ENCODE measurements at regions not wholly inside any gene's neighbourhood (a gene's known extent, or its start where the extent isn't known, plus 50 kb on each side); places are given as distances from the start of the nearest gene placed in this dataset.

GRCh38 chr4:11197631-11198341 lies 230.9 kb downstream of the HS3ST1 start:
- no peak for DNase-seq (ENCODE audit: low read depth)
- TF ChIP-seq CTCF (IDR thresholded peaks at IDR 0.05; ENCODE audit: control insufficient read depth, extremely low read depth, insufficient read depth): no peak
- H3K4me3 ChIP-seq (ENCODE audit: low read depth, low read length): no peak overlapping the region

- no peak for DNase-seq (ENCODE audit: low read depth)
- no peak for TF ChIP-seq CTCF (IDR thresholded peaks at IDR 0.05; ENCODE audit: control insufficient read depth, extremely low read depth, insufficient read depth)
- no peak overlapping the region for H3K4me3 ChIP-seq (ENCODE audit: low read depth, low read length)
Measured at GRCh38 chr4:11196927-11197522, 231.7 kb downstream of the HS3ST1 start.

- TF ChIP-seq CTCF (IDR thresholded peaks at IDR 0.05; ENCODE audit: control insufficient read depth, extremely low read depth, insufficient read depth): no peak
- DNase-seq (ENCODE audit: low read depth): no peak
- no peak overlapping the region for H3K4me3 ChIP-seq (ENCODE audit: low read depth, low read length)
Measured at GRCh38 chr4:11194431-11194830, 234.3 kb downstream of the HS3ST1 start.

GRCh38 chr4:11189756-11190155 lies 238.9 kb downstream of the HS3ST1 start:
- no peak for DNase-seq (ENCODE audit: low read depth)
- TF ChIP-seq CTCF (IDR thresholded peaks at IDR 0.05; ENCODE audit: control insufficient read depth, extremely low read depth, insufficient read depth): no peak
- no peak overlapping the region for H3K4me3 ChIP-seq (ENCODE audit: low read depth, low read length)

GRCh38 chr4:11183356-11183740 lies 245.3 kb downstream of the HS3ST1 start:
- DNase-seq (ENCODE audit: low read depth): peak; percentile 67
- H3K4me3 ChIP-seq (ENCODE audit: low read depth, low read length): no peak overlapping the region

GRCh38 chr4:11182586-11183355 lies 245.9 kb downstream of the HS3ST1 start:
- DNase-seq (ENCODE audit: low read depth): no peak
- no peak for TF ChIP-seq CTCF (IDR thresholded peaks at IDR 0.05; ENCODE audit: control insufficient read depth, extremely low read depth, insufficient read depth)
- no peak overlapping the region for H3K4me3 ChIP-seq (ENCODE audit: low read depth, low read length)

More at GRCh38 chr4:11183356-11183740, 245.3 kb downstream of the HS3ST1 start:
- no peak for TF ChIP-seq CTCF (IDR thresholded peaks at IDR 0.05; ENCODE audit: control insufficient read depth, extremely low read depth, insufficient read depth)

All from LNCaP clone FGC (cell line).